ENCODE measurements at regions not wholly inside any gene's neighbourhood (a gene's known extent, or its start where the extent isn't known, plus 50 kb on each side); places are given as distances from the start of the nearest gene placed in this dataset.
"Not testable (repeated sequence)": the region's sequence is repeated elsewhere in the genome, so short reads cannot be mapped to it uniquely, and the experiment has no call there.

DNA sequence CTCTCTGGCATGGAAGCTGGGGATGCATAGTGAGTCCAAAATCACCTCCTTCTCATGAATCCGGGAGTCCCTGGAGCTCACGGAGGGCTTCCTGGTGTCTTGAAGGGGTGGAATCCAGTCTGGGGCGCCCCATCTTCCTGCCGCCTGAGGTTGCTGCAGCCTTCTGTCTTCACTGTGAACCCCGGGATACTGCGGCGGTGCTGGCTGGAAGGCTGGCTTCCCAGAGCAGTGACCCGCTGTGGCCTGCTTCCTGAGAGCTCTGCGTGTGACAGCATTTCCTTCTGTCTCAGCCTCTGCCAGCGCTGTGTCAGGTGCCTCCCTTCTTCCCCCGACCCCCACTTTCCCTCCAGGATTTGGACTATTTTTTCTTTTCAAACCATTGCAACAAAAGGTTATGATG is 98.8 kb upstream of the STOX2 start:
- Mint-ChIP-seq H3K9me3 (peaks cover 0 to 4% (median 3%) of the 10 kb centered on the region in 5 donors), H3K27me3 (peaks cover 14 to 26% of the 10 kb centered on the region in 2 donors), H3K27ac (no peak overlapping the region), H3K36me3 (peaks cover 0 to 3% (median 0%) of the 10 kb centered on the region in 3 donors), H3K4me1 (no peaks in the 10 kb centered on the region), H3K4me3 (no peak overlapping the region)
- no peaks in the 10 kb centered on the region for H3K36me3 ChIP-seq (ENCODE audit: insufficient read depth, low read length)
- no peaks in the 10 kb centered on the region for H3K27me3 ChIP-seq (ENCODE audit: insufficient read depth, low read length, poor library complexity, severe bottlenecking)
- H3K4me1 ChIP-seq (ENCODE audit: insufficient read depth, low read length) = no peaks in the 10 kb centered on the region
- no peak overlapping the region for H3K27ac ChIP-seq (ENCODE audit: low read depth, low read length)
- no peaks in the 10 kb centered on the region for H3K9me3 ChIP-seq (ENCODE audit: low read length)
- POLR2A ChIA-PET = no interaction called here
- CTCF ChIA-PET = no interaction called here
- no peak for DNase-seq
- no peak overlapping the region for H3K4me3 ChIP-seq (ENCODE audit: low read length)

- Mint-ChIP-seq H3K4me1 (no peaks in the 10 kb centered on the region), H3K4me3 (no peak overlapping the region), H3K9me3 (peaks cover 0 to 4% (median 3%) of the 10 kb centered on the region in 5 donors), H3K27me3 (peaks cover 9 to 19% of the 10 kb centered on the region in 2 donors), H3K27ac (no peak overlapping the region), H3K36me3 (peaks cover 0 to 3% (median 0%) of the 10 kb centered on the region in 3 donors)
- Histone ChIP-seq H3K4me1 (ENCODE audit: insufficient read depth, low read length) (no peaks in the 10 kb centered on the region), H3K36me3 (ENCODE audit: insufficient read depth, low read length) (no peaks in the 10 kb centered on the region), H3K4me3 (ENCODE audit: low read length) (no peak overlapping the region), H3K9me3 (ENCODE audit: low read length) (no peaks in the 10 kb centered on the region), H3K27ac (ENCODE audit: low read depth, low read length) (no peak overlapping the region), H3K27me3 (ENCODE audit: insufficient read depth, low read length, poor library complexity, severe bottlenecking) (no peaks in the 10 kb centered on the region)
- ChIA-PET CTCF (no interaction called here), POLR2A (no interaction called here)
- no peak for DNase-seq
These were observed 97.5 kb upstream of the STOX2 start for GRCh38 chr4:183807420-183808096.

DNA sequence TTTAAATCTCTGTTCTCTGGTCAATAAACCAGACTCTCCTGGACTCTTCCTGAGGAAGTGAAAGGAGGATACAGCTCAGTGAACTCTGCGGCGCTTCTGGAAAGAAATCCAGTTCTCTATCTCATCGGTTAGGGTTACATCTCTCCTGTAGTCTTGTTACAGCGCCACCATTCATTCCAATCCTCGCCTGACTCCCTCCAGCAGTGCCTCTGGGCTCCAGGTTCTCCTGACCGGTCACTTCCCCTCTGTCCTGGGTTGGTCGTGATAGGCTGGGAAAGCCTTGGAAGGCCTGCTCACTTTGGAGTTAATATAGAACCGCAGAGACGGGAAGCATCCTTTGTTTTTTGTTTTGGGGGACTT is 97.0 kb upstream of the STOX2 start:
- Histone ChIP-seq H3K27me3 (ENCODE audit: insufficient read depth, low read length, poor library complexity, severe bottlenecking) (no peaks in the 10 kb centered on the region), H3K4me3 (ENCODE audit: low read length) (no peak overlapping the region), H3K36me3 (ENCODE audit: insufficient read depth, low read length) (no peaks in the 10 kb centered on the region), H3K9me3 (ENCODE audit: low read length) (no peaks in the 10 kb centered on the region), H3K4me1 (ENCODE audit: insufficient read depth, low read length) (no peaks in the 10 kb centered on the region), H3K27ac (ENCODE audit: low read depth, low read length) (no peak overlapping the region)
- Mint-ChIP-seq H3K27me3 (peaks cover 9 to 19% of the 10 kb centered on the region in 2 donors), H3K4me1 (no peaks in the 10 kb centered on the region), H3K9me3 (peaks cover 0 to 4% (median 3%) of the 10 kb centered on the region in 5 donors), H3K36me3 (peaks cover 0 to 3% (median 0%) of the 10 kb centered on the region in 3 donors), H3K4me3 (no peak overlapping the region), H3K27ac (no peak overlapping the region)
- CTCF ChIA-PET = no interaction called here
- no peak for DNase-seq
- POLR2A ChIA-PET = no interaction called here

DNA sequence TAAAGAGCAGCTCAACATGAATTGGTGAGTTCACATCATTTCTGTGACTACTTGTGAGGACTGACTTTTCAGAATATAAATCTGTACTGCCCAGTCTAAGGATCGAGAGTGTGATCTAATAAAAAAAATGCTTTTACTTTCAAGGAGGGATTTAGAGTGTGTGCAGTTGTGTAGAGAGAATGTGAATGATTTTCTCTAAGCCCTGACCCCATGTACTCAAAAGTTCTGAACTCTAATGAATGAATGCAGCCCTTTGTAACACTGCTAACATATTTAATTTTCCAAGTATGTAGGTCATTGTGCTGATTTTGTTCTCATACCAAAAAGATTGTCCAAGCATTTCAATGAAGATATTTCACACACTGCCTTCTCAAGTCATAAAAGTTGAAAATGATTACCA is 92.5 kb upstream of the STOX2 start:
- Histone ChIP-seq H3K4me3 (ENCODE audit: low read length) (no peak overlapping the region), H3K36me3 (ENCODE audit: insufficient read depth, low read length) (no peaks in the 10 kb centered on the region), H3K27me3 (ENCODE audit: insufficient read depth, low read length, poor library complexity, severe bottlenecking) (no peaks in the 10 kb centered on the region), H3K27ac (ENCODE audit: low read depth, low read length) (no peak overlapping the region), H3K4me1 (ENCODE audit: insufficient read depth, low read length) (no peaks in the 10 kb centered on the region), H3K9me3 (ENCODE audit: low read length) (no peaks in the 10 kb centered on the region)
- no peaks in the 10 kb centered on the region for H3K4me1 Mint-ChIP-seq
- no peak overlapping the region for H3K4me3 Mint-ChIP-seq
- H3K36me3 Mint-ChIP-seq = peaks cover 0 to 3% (median 0%) of the 10 kb centered on the region in 3 donors
- peaks cover 5 to 32% of the 10 kb centered on the region in 2 donors for H3K27me3 Mint-ChIP-seq
- no peak for DNase-seq
- no peak overlapping the region for H3K27ac Mint-ChIP-seq
- ChIA-PET POLR2A (no interaction called here), CTCF (no interaction called here)
- peaks cover 0 to 11% (median 3%) of the 10 kb centered on the region in 5 donors for H3K9me3 Mint-ChIP-seq

DNA sequence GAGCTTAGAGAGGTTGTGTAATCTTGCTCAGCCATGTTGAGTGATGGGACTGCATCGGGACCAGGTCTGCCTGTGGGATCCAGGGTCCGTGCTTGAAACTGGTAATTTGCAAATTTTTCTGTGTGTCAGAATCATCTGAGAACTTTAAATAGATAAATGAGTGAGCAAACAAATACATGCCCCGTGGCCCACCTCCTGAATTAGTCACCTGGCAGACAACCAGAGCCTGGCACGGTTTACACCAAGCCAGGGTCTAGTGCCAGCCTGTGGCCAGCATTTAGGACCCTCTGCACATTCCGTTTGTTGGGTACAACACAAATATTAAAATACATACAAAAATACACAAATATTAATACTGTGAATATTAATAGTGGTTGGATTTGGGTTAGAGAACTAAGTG is 90.6 kb upstream of the STOX2 start:
- no peaks in the 10 kb centered on the region for H3K4me1 Mint-ChIP-seq
- H3K27ac Mint-ChIP-seq = no peak overlapping the region
- ChIA-PET CTCF (no interaction called here), POLR2A (no interaction called here)
- Histone ChIP-seq H3K9me3 (ENCODE audit: low read length) (no peaks in the 10 kb centered on the region), H3K4me3 (ENCODE audit: low read length) (no peak overlapping the region), H3K27ac (ENCODE audit: low read depth, low read length) (no peak overlapping the region), H3K4me1 (ENCODE audit: insufficient read depth, low read length) (no peaks in the 10 kb centered on the region), H3K36me3 (ENCODE audit: insufficient read depth, low read length) (no peaks in the 10 kb centered on the region), H3K27me3 (ENCODE audit: insufficient read depth, low read length, poor library complexity, severe bottlenecking) (no peaks in the 10 kb centered on the region)
- no peak for DNase-seq
- H3K36me3 Mint-ChIP-seq = no peaks in the 10 kb centered on the region
- no peak overlapping the region for H3K4me3 Mint-ChIP-seq
- peaks cover 0 to 11% (median 3%) of the 10 kb centered on the region in 5 donors for H3K9me3 Mint-ChIP-seq
- peaks cover 5 to 27% of the 10 kb centered on the region in 2 donors for H3K27me3 Mint-ChIP-seq

GRCh38 chr4:183816077-183816476 is 89.0 kb upstream of the STOX2 start:
- no peak overlapping the region for H3K4me3 ChIP-seq (ENCODE audit: low read length)
- no peaks in the 10 kb centered on the region for H3K4me1 Mint-ChIP-seq
- H3K27me3 ChIP-seq (ENCODE audit: insufficient read depth, low read length, poor library complexity, severe bottlenecking) = no peaks in the 10 kb centered on the region
- H3K27ac Mint-ChIP-seq = no peak overlapping the region
- no peak for DNase-seq
- H3K27me3 Mint-ChIP-seq = peaks cover 3 to 19% of the 10 kb centered on the region in 2 donors
- no peak overlapping the region for H3K27ac ChIP-seq (ENCODE audit: low read depth, low read length)
- H3K9me3 Mint-ChIP-seq = peaks cover 0 to 8% (median 0%) of the 10 kb centered on the region in 5 donors
- POLR2A ChIA-PET = no interaction called here
- CTCF ChIA-PET = no interaction called here
- H3K36me3 Mint-ChIP-seq = no peaks in the 10 kb centered on the region
- H3K36me3 ChIP-seq (ENCODE audit: insufficient read depth, low read length) = no peaks in the 10 kb centered on the region
- no peak overlapping the region for H3K4me3 Mint-ChIP-seq
- no peaks in the 10 kb centered on the region for H3K9me3 ChIP-seq (ENCODE audit: low read length)
- no peaks in the 10 kb centered on the region for H3K4me1 ChIP-seq (ENCODE audit: insufficient read depth, low read length)

- Histone ChIP-seq H3K9me3 (ENCODE audit: low read length) (no peaks in the 10 kb centered on the region), H3K27me3 (ENCODE audit: insufficient read depth, low read length, poor library complexity, severe bottlenecking) (no peaks in the 10 kb centered on the region), H3K4me3 (ENCODE audit: low read length) (no peak overlapping the region), H3K27ac (ENCODE audit: low read depth, low read length) (no peak overlapping the region), H3K4me1 (ENCODE audit: insufficient read depth, low read length) (no peaks in the 10 kb centered on the region), H3K36me3 (ENCODE audit: insufficient read depth, low read length) (no peaks in the 10 kb centered on the region)
- Mint-ChIP-seq H3K4me1 (no peaks in the 10 kb centered on the region), H3K4me3 (no peak overlapping the region), H3K27me3 (peaks cover 6 to 19% of the 10 kb centered on the region in 2 donors), H3K27ac (no peak overlapping the region), H3K9me3 (peaks cover 0 to 8% (median 0%) of the 10 kb centered on the region in 5 donors), H3K36me3 (no peaks in the 10 kb centered on the region)
- POLR2A ChIA-PET = no interaction called here
- no peak for DNase-seq
- CTCF ChIA-PET = no interaction called here
These were observed 88.1 kb upstream of the STOX2 start for GRCh38 chr4:183816882-183817509.

DNA sequence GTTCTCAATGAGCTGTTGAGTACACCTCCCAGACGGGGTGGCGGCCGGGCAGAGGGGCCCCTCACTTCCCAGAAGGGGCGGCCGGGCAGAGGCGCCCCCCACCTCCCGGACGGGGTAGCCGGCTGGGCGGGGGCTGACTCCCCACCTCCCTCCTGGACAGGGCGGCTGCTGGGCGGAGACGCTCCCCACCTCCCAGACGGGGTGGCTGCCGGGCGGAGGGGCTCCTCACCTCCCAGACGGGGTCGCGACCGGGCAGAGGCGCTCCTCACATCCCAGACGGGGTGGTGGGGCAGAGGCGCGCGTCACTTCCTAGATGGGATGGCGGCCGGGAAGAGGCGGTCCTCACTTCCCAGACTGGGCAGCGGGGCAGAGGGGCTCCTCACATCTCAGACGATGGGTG is 86.5 kb upstream of the STOX2 start:
- H3K4me3 ChIP-seq (ENCODE audit: low read length); POLR2A ChIA-PET; H3K4me1 ChIP-seq (ENCODE audit: insufficient read depth, low read length); H3K27ac Mint-ChIP-seq; H3K27ac ChIP-seq (ENCODE audit: low read depth, low read length); H3K4me3 Mint-ChIP-seq; H3K9me3 Mint-ChIP-seq; H3K4me1 Mint-ChIP-seq; H3K27me3 ChIP-seq (ENCODE audit: insufficient read depth, low read length, poor library complexity, severe bottlenecking); H3K36me3 Mint-ChIP-seq; CTCF ChIA-PET; DNase-seq; H3K36me3 ChIP-seq (ENCODE audit: insufficient read depth, low read length); H3K9me3 ChIP-seq (ENCODE audit: low read length): not testable (repeated sequence)
- H3K27me3 Mint-ChIP-seq = peaks cover 10 to 23% of the 10 kb centered on the region in 2 donors

All from CD8-positive, alpha-beta memory T cell (primary cell).